LNCAP (cell line): ENCODE measurements at regions not wholly inside any gene's neighbourhood (a gene's known extent, or its start where the extent isn't known, plus 50 kb on each side); places are given as distances from the start of the nearest gene placed in this dataset.

Experiments used
- TF ChIP-seq, protein P1 (sequence below): fragments of 450-650 bp; IDR thresholded peaks from 2 replicates; pipeline ENCODE4 v1.5.1; 2017; ENCODE audit warnings: mild to moderate bottlenecking

- TF ChIP-seq, protein P1, sequence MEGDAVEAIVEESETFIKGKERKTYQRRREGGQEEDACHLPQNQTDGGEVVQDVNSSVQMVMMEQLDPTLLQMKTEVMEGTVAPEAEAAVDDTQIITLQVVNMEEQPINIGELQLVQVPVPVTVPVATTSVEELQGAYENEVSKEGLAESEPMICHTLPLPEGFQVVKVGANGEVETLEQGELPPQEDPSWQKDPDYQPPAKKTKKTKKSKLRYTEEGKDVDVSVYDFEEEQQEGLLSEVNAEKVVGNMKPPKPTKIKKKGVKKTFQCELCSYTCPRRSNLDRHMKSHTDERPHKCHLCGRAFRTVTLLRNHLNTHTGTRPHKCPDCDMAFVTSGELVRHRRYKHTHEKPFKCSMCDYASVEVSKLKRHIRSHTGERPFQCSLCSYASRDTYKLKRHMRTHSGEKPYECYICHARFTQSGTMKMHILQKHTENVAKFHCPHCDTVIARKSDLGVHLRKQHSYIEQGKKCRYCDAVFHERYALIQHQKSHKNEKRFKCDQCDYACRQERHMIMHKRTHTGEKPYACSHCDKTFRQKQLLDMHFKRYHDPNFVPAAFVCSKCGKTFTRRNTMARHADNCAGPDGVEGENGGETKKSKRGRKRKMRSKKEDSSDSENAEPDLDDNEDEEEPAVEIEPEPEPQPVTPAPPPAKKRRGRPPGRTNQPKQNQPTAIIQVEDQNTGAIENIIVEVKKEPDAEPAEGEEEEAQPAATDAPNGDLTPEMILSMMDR, result no peak
These were observed 156.5 kb downstream of the MOXD1 start for GRCh38 chr6:132244744-132245143.

DNA sequence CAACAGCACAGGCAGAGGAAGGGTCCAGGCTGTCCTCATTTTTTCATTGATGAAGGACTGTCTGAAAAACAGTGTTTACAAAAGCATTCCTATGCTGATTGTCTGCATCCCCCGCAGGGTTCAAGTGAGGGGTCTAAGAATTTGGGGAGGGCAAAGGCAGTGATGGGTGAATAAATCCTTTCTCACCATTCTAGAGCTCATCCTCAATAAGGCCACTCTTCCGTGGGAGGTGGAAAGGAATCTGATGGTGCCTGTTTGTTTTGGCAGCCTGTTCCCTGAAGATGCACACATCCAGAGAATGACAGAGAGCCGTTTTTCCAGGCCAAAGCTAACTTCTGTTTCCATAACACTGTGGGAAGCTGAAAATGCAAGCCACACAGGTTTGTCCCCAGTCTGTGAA lies 164.5 kb downstream of the MOXD1 start:
- TF ChIP-seq, protein P1, result no peak

- TF ChIP-seq, protein P1, result no peak
These were observed 165.0 kb downstream of the MOXD1 start for GRCh38 chr6:132236281-132236680.

- TF ChIP-seq, protein P1, result no peak
These were observed 165.5 kb downstream of the MOXD1 start for GRCh38 chr6:132235596-132236280.

- TF ChIP-seq, protein P1, result no peak
These were observed 166.9 kb downstream of the MOXD1 start for GRCh38 chr6:132234356-132234755.

GRCh38 chr6:132231121-132231884 lies 170.0 kb downstream of the MOXD1 start:
- TF ChIP-seq, protein P1, result no peak

DNA sequence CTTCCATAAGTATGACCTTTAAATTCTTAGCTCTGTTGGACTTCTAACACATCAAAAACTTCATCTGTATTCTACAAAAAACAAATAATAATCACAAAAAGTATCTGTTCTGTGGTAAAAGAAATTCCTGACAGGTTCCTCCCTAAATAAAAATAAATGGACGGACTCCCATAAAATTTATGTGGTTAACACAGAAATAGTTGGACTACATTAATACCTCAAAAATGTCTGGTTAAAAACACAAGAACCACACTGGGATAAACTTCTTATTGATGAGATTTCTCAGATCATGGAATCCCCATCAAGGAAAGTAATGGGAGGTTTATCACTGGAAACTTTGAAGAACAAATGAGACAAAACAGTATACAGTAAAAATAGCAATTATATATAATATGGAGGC lies 172.4 kb downstream of the MOXD1 start:
- TF ChIP-seq, protein P1, result no peak
